Stimulated activated CD8-positive, alpha-beta memory T cell treated with anti-CD3 and anti-CD28 coated beads, Interleukin-15, amount 100 ng/mL, for 4 hours (primary cell): ENCODE measurements at regions not wholly inside any gene's neighbourhood (a gene's known extent, or its start where the extent isn't known, plus 50 kb on each side); places are given as distances from the start of the nearest gene placed in this dataset.

Source experiments
- DNase-seq, 2 donors: peaks; one replicate each; pipeline ENCODE4 v3.0.0-alpha.2; 2020; ENCODE audit warnings: low read depth in 2 of 2

- no peak for DNase-seq
These were observed 147.2 kb upstream of the ETS2 start for GRCh38 chr21:38658511-38658910.

- no peak for DNase-seq
These were observed 145.8 kb upstream of the ETS2 start for GRCh38 chr21:38659936-38660332.

- DNase-seq, result no peak
These were observed 145.2 kb upstream of the ETS2 start for GRCh38 chr21:38660333-38661196.

GRCh38 chr21:38661197-38661871 is 144.4 kb upstream of the ETS2 start:
- DNase-seq, result no peak

GRCh38 chr21:38661889-38662568 is 143.7 kb upstream of the ETS2 start:
- no peak for DNase-seq

- no peak for DNase-seq
These were observed 142.4 kb upstream of the ETS2 start for GRCh38 chr21:38663282-38663681.

- DNase-seq, result no peak
These were observed 141.4 kb upstream of the ETS2 start for GRCh38 chr21:38664315-38664714.

- DNase-seq, result no peak
These were observed 140.9 kb upstream of the ETS2 start for GRCh38 chr21:38664841-38665240.

GRCh38 chr21:38667291-38667870 is 138.3 kb upstream of the ETS2 start:
- DNase-seq, result no peak

GRCh38 chr21:38668067-38668466 is 137.7 kb upstream of the ETS2 start:
- DNase-seq, result no peak

GRCh38 chr21:38668541-38668940 is 137.2 kb upstream of the ETS2 start:
- DNase-seq, result no peak

- DNase-seq, result no peak
These were observed 136.5 kb upstream of the ETS2 start for GRCh38 chr21:38669186-38669585.

GRCh38 chr21:38670861-38671260 is 134.9 kb upstream of the ETS2 start:
- no peak for DNase-seq

- DNase-seq, result no peak
These were observed 134.0 kb upstream of the ETS2 start for GRCh38 chr21:38671773-38672172.

GRCh38 chr21:38675182-38675824 is 130.4 kb upstream of the ETS2 start:
- DNase-seq, result no peak

GRCh38 chr21:38678827-38679226 is 126.9 kb upstream of the ETS2 start:
- DNase-seq, result no peak

GRCh38 chr21:38679534-38679933 is 126.2 kb upstream of the ETS2 start:
- DNase-seq, result no peak

GRCh38 chr21:38680401-38680800 is 125.3 kb upstream of the ETS2 start:
- DNase-seq, result no peak

- no peak for DNase-seq
These were observed 122.5 kb upstream of the ETS2 start for GRCh38 chr21:38683222-38683621.

- DNase-seq, result no peak
These were observed 117.7 kb upstream of the ETS2 start for GRCh38 chr21:38688068-38688467.

GRCh38 chr21:38691631-38692030 is 114.1 kb upstream of the ETS2 start:
- no peak for DNase-seq

- no peak for DNase-seq
These were observed 109.2 kb upstream of the ETS2 start for GRCh38 chr21:38696579-38696978.
